SKM-1 (cell line): ENCODE measurements at regions not wholly inside any gene's neighbourhood (a gene's known extent, or its start where the extent isn't known, plus 50 kb on each side); places are given as distances from the start of the nearest gene placed in this dataset.
"Not testable (repeated sequence)": the region's sequence is repeated elsewhere in the genome, so short reads cannot be mapped to it uniquely, and the experiment has no call there.

ENCODE experiments used
- DNase-seq: peaks from one replicate; lab custom pipeline; 2025; ENCODE audit not compliant: unreplicated experiment; lab: John Stamatoyannopoulos, UW

GRCh38 chr16:79988089-79988488 is 387.6 kb upstream of the MAF start:
- DNase-seq = no peak

GRCh38 chr16:79986352-79986751 is 385.8 kb upstream of the MAF start:
- no peak for DNase-seq

DNA sequence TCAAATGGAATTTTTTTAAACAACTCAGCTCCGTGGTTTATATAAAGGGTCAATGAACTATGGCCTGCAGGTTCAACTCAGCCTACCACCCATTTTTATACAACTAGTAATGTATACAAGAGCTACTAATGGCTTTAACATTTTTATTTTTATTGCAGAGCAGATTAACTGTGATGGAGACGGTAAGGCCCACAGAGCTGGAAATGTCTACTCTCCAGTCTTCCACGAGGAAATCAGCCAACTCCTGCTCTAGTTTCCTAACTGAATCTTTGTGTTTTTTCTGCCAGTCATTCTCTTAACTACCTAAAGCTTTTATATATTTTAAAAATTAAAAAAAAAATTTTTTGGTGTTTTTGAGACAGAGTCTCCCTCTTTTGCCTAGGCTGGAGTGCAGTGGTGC is 385.1 kb upstream of the MAF start:
- no peak for DNase-seq

GRCh38 chr16:79984149-79984548 is 383.6 kb upstream of the MAF start:
- not testable (repeated sequence) for DNase-seq

DNA sequence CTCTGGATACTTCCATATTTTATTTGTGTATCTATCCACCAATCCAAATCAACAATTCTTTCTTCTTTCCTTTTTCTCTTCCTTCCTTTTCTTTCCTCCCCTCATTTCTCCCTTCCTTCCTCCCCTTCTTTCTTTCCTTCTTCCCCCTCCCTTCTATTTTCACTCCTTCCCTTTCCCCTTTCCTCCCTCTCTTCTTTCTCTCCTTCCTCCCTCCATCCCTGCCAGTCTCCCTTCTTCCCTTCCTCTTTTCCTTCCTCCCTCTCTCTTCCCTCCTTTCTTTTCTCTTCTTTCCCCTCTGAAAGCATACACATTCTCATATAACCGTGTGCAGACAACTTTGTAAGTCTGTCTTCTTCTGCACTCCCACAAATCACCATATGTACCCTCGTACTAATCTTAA is 382.3 kb upstream of the MAF start:
- DNase-seq = no peak

DNA sequence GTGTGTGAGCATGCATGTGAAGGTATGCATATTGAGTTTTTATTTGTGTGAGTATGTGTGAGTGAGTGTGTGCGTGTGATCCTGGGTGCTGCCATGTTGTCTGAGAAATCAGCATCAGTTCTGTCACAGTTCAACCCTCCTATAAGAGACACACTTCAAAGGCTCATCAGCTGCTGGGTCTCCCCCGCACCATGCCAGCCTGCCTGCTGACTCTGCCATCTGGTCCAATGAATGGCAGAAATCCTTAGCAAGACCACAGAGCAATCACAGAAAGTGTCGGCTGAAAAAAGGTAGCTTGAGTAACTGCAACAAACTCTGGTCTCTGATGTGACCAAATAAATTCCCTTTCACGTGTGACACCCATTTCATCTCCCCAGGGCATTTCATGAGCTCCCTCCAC is 381.8 kb upstream of the MAF start:
- DNase-seq = no peak

GRCh38 chr16:79981814-79982213 is 381.3 kb upstream of the MAF start:
- no peak for DNase-seq

GRCh38 chr16:79980650-79981521 is 380.3 kb upstream of the MAF start:
- DNase-seq = no peak

DNA sequence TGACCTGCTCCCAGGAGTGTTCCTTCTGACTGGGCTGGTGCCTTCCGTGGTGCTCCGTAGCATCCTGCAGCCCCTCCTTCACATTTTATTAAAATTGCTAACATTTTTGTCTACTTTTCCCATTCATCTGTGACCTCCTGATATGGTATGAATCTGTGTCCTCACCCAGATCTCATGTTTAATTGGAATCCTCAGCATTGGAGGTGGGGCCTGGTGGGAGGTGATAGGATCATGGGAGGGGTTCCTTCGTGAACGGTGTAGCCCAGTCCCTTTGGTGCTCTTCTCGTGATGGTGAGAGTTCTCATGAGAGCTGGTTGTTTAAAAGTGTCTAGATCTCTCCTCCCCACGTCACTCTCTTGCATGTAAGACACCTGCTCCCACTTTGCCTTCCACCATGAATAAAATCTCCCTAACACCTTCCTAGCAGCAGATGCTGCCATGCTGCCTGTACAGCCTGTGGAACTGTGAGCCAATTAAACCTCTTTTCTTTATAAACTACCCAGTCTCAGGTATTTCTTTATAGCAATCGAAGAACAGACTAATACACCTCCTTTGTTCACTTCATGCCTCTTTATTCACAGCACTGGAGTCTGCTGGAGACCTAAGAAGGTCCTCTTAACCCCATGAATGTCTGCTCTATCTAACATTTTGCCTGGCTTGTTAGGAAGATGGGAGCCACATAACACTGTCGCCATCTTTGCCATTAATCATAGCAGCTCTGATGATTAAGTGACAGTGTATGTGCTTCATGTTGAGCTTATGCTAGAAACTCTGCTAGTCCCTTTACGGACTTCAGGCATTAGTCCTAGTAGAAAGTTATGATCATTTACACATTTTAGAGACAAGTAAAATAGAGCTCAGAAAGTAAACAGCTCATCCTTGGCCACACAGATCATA is 377.7 kb upstream of the MAF start:
- no peak for DNase-seq

DNA sequence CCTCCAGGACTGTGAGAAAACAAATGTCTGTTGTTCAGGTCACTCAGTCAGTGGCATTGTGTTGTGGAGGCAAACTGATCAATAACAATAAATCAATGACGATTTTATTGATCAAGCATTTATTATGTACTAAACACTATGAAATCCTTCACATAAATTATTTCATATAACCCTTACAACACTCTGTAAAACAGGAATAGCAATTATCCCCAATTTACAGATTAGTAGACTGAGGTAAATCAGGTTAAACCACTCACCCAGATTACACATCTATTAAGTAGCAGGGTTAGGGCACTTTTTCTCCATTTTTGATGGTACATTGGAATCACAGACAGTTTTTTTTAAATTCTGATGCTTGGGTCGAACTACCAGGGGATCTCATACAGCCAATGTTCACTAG is 372.8 kb upstream of the MAF start:
- no peak for DNase-seq

- no peak for DNase-seq
Measured at GRCh38 chr16:79972053-79972704, 371.6 kb upstream of the MAF start.

DNA sequence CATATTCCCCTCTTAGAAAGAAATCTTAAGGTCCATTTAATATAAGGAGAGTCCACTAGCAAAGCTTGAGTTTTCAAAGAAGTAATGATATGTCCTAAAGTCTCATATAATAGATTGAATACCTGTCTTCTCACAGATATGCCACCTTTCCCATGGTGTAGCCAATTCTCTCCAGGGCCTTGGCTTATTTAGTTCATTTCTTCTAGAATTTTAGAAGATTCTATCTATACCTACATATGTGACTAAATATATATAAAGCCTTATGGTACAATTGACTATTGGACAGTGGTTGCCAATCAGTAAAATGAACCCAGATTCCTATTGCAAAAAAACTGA is 370.7 kb upstream of the MAF start:
- DNase-seq = no peak

- DNase-seq = no peak
Measured at GRCh38 chr16:79970551-79971236, 370.2 kb upstream of the MAF start.

DNA sequence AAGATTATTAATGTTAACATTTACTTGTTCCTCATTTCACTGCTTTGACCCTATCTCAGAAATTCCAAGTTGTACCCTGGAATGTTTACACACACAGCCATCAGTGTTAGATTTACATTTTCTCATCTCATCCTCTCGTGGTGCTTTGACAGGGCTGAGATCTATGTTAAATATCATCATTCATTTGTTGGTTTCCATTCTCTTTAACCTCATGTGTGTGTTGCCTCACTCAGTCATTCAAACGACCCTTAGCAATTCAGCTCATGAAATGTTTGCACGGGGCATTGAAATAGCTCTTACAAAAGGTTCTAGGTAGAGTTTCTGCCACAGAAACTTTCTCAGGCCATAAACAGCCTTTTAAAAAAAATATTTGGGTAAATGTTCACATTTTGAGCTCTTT is 369.6 kb upstream of the MAF start:
- no peak for DNase-seq

GRCh38 chr16:79969458-79969857 is 368.9 kb upstream of the MAF start:
- DNase-seq = no peak

GRCh38 chr16:79966226-79966625 is 365.7 kb upstream of the MAF start:
- DNase-seq = no peak

GRCh38 chr16:79965718-79966117 is 365.2 kb upstream of the MAF start:
- DNase-seq = no peak

- no peak for DNase-seq
Measured at GRCh38 chr16:79964104-79964503, 363.6 kb upstream of the MAF start.

DNA sequence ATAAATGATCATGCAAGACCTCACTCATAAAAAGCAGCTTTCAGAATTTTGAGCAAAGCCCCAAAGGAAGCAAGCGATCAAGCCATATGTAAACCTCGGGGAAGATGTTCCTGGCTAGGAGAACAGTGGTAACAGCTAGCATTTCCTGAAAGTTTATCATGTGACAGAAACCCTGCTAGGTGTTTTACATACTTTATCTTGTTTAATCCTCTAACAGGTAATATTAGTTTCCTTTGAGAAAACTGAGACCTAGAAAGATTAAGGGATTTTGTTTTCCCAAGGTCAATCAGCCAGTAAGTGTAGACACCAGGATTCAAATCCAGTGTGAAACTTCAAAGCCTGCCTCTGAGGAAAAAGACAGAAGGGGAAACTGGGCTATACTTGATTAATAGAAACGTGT is 362.4 kb upstream of the MAF start:
- no peak for DNase-seq

GRCh38 chr16:79959226-79959625 is 358.7 kb upstream of the MAF start:
- DNase-seq = no peak
